D341Med (cell line): ENCODE measurements at regions not wholly inside any gene's neighbourhood (a gene's known extent, or its start where the extent isn't known, plus 50 kb on each side); places are given as distances from the start of the nearest gene placed in this dataset.

Experiments
- DNase-seq: peaks from one replicate; pipeline ENCODE4 v3.0.0; 2012; ENCODE audit warnings: low spot score

DNA sequence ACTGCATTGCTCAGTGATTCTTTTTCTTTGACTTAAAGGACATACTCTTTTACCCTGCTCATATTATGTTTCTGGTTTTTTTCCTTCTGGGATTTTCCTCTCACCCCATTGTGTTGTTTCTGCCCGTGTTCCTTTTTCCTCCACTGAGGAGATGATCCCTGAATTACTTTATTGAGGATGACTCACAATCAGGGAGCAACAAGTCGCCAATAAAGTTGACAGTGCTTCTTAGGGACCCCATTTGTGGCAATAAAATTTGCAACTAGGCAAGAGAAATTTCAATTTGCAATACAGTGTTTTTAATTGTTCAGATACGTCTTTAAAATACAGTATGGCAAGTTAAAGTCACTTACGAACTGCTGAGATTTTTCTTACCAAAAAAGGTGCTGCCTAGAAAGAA, 217.9 kb downstream of the SOX4 start:
- no peak for DNase-seq

DNA sequence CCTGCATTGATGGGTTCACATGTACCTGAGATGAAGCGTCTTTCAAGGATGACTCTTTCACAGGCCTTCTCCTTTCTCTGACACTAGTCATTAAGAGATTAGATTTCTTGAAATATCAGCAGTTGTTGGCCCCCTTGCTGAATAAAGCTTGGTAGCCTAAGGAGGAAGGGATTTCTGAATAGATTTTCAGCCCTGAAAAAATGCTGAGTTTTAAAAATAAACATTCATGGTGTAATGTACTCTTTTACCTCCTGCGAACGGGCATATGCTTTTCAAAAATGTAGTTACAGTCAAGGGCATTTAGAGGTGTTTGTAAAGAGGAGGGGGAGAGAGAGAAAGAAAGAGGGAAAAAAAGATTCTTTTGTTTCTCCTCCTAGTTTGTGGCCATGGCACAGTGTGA, 222.7 kb downstream of the SOX4 start:
- no peak for DNase-seq

DNA sequence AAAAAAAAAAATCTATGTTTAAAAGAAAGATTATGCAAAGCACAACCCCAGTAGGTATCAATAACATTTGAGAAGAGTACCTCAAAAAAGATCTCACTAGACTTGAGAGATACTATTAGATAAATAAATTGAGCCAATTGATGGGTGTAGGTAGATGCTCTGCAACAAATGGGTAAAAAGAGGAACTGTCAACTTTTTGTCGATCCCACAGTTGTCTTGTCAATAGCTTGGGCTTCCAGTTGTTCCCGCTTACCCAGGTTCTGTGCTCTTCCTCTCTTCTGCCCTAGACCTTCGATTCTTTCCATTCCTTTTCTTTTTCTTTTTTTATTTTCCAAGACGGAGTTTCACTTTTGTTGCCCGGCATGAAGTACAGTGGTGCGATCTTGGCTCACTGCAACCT, 226.9 kb downstream of the SOX4 start:
- DNase-seq, result no peak

DNA sequence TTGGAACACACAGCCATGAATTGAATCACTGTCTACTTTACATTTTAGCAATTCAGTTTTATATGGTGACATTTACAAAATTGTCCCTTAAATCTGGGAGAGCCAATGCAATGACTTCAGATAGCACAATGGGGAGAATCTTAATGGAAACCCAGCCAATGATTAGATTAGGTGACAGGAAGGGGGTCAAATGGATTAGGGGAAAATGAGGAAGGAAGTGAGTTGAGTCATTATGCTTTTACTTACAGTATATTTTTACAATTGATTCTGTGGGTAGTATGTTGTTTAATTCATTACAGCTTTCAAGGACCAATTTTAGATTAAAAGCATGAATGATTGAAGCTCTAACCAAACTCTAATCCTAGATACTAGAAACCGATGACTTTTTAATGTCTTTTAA, 229.8 kb downstream of the SOX4 start:
- no peak for DNase-seq

DNA sequence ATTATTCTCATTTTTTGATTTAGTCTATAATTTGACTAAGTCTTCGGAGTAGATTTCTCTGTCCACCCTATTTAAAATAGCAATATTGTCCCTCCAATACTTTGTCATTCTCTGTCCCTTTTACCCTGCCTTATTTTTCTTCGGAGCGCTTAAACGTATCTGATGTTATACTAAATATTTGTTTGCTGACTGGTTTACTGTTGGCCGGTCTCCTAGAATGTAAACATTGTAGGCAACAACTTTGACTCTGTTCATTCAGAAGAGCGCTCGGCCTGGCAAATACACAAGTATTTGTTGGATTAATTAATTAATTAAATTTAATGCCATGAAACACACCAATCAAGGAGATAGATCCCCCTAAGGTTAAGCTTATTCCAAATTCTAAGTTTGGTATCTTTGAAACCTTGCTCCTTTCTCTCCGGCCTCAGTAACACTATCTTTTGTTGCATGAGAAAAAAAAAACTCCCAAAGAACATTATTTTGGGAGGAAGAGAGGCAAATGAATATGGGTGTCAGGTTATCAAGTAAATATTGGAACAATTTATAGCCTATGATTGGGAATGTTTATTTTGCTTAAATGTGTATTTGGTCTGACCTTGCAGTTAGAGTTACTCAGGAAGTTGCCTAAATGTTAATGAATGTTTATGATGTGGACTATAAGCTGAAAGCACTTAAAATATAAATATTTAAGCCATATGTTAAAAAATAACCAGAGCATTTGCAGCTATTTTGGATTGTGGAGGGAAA, 231.1 kb downstream of the SOX4 start:
- no peak for DNase-seq

DNA sequence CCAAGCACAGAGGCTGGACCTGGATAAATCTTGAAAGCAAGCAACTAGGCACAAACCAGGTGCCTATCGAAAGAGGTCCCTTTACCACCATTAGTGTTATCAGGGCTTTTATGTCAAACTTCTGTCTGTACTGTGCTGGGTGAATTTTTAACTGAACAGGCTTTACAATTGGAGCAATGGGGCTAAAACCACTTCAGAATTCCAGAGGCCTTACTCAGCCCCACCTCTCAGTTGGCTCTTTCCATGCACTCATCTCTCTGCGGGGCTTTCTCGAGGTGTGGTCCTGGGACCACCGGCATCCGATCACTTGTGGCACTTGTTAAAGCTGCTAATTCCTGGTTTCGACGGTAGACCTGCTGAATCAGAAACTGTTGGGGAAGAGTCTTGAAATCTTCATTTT, 232.5 kb downstream of the SOX4 start:
- DNase-seq, result no peak

DNA sequence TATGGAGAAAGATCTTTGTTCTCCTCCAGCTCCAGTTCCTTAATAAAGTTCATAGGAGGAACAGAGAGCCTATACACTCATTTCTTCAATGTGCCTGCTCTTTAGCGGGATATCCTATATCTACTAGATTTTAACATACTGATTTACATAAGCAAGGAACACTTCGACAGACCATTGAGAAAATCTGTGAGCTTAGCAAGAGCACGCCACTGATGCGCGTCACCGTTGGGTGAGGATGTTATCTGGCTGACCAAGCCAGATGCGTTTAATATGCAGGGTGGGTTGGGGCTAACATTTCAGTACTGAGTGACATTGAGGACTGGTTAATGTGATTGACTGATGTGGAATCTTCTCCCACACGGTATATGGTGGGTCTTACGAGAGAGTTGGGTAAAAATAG, 233.4 kb downstream of the SOX4 start:
- no peak for DNase-seq

DNA sequence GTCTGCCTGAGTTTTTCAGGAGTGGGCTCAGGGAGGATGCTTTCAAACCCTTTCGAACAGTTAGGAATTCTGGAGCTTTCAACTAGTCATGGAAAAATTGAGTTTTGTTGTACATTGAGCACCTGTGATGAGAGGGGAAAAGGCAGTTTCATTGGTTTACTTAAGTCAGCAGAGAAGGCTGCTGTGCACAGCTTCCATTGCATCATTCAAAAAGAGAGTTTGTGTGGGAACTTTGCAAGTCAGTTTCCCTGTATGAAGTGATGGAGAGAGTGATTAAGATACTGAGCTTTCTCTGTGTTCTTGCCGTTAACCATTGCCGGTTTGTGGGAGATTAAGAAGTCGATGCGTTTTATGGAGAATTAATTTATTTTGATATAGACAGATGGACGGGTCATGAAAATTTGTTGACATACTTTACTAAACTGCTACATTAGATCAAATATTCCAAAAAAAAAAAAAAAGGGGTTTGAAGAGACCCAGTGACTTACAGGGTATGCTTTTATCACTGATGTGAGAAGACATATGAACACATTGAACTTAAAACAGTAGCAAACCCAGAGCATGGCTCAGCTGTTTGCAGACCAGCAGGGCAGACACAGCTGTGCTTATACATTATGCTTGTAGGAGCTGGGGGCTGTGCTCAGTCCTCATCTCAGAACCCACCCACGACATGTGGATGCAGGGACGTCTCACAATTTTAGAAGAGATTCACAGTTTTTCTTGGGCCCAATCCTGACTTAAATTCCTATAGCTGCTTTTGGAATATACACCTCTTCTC, 234.1 kb downstream of the SOX4 start:
- DNase-seq, result no peak

DNA sequence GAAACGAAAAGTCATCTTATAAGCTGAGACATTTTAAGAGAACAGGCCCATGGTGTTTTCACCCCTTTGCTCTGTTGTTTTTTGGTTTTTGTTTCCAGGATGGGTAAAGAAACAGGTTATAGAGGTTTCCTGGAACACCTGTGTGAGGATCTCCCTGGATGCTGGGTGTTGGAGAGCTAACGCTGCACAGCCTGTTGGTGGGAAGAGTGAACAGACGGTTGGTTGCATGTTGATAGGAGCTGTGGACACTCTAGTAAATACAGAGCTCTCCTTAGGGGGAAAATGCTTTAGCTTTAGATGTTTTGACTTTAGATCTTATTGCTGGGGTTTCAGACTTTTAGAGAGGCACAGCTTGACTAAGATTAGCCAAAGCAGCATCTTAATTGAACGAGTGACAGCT, 235.2 kb downstream of the SOX4 start:
- no peak for DNase-seq

DNA sequence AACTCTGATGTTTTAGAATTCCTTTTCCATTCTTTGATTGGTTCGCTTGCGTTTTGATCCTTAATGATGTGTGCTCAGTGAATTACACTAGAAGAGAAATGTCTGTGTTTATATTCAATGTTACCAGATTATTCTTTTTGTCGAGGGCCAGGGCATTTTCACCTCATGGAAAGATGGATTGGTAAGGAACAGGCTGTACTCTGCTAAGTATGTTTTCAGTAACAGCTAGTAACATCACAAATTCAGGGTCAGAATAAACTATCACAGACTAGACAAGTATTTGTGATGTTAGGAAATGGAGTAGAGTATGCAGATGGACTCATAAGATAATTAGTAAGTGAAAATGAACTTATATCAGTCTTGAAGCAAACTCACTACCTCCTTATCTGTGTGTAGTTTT, 235.6 kb downstream of the SOX4 start:
- no peak for DNase-seq

DNA sequence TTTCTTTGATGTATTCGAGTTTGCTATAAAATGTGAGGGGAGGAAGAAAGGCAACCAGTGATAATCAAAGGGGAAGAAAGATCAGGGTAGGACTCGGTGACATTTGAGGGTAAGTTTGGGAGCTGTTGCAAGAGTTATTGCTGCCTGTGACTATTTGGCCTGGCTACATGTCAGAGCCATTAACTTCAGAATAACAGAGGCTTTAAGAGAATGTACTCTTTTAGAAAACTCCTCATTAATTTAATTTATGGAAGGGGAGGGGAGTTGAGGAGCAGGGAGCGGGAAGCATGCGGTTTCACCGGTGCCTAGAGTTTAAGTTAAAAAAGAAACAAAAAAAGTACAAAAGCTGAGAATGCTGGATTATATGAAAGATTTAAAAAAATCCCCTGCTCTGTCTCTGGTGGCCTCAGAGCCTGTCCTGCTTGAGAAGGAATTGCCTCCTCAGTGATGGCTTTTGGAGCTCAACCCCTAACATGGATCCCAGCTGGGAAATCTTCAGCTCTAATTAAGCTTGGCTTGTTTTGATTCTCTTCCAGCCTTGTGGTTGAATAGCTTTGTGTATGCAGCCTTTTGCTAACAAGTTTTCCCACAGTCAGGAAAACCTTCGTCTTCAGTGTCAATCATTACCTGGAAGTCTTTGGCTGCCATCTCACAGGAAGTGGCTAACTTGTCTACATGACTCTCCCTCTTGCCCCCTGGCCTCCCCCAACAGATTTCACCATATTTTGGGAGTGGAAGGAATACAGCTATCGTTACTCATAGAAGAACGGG, 238.2 kb downstream of the SOX4 start:
- DNase-seq, result no peak

DNA sequence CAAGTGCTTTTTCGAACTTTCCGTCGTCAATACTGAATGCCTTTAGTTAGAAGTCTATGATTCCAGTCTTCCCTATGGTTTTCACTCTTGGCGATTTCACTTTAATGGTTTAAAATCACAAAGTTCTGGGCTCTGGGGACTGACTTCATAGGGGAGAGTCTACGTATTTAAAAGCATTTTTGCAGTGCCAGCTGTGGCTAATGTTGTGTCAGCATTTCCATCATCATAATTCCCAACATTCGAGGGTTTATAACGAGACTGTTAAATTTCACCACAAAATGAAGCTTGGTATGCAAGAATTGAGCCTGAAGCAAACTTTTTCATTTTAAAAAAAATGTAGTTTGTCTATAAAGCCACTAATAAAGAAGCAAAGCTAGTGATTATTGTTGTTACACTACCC, 242.7 kb downstream of the SOX4 start:
- no peak for DNase-seq

DNA sequence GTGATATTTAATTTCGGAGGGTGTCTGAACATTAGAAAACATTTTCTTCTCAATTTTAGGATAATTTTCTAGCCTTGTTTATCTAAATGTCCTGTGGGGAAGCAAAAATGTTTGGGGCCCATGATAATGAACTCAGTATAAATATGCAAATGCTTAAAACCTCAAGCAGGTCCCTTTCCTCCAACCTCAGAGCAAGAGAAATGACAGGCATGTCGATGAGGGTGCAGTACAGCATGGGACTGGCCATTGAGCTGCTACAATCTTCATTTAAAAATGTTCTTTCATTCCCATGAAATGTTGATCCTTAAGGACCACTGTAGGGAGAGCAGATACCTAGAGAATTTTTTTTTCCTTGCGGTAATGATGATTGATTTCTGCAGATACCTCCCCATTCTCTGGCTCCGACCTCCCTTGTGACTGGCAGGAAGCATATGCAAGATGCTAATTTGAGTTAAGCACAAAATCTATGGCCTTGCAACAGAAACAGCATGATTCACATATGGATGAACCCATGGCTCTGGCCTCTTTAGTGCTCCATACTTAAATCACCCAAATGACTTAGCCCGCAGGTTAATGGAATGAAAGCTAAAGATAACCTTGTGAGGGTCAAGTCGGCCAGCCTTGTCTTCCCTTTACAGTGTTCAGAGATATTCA, 243.3 kb downstream of the SOX4 start:
- DNase-seq, result no peak

DNA sequence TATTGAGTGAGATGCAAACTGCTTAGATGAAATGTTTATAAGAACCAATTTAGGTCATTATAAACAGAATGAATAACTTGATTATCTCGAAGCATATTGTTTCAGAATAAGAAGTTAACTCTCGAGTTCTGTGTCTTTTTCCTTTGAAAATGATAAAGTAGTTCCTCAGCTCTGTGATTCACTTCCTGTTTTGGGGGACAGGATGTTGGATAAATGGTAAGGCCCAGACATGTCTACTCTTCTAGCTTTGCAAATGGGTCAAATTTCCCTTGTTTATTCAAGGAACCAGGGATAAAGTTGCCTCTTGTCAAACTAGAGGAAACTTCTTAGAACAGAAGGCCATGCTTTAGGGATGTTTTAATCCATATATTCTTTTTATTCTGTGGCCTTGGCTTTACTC, 246.9 kb downstream of the SOX4 start:
- no peak for DNase-seq

DNA sequence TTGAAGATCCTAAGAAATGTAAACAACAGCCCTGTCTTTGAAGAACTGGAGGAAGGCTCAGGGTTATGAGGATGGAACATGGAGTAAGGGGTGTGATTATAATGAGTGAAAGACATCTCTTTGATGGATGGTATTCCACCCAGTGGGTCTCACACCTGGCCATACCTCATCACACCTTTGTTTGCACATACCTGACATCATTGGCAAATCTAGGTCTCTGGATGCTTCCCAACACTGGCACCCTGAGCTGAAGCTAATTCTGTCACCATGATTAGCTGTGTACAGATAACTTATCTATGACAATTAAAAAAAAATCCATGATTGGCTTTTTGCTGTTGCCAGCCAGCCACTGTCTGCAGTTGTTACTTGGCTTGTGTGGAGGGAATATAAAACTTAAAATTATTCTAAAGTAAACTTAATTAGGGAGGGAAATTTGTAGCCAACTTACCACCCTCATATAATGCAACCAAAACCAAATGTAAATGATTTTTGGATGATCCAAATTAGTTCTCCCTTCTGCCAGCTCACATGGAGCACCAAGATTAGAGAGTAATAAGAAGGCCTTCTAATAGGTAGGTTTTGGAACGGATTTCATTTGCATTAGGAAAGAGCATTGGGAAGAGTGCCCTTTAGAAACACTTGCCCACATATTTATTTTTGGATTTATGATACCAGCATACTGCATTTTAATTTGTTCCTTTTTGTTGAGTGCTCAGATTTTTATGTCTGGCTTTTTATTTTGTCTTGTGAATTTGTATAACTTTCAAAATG, 249.5 kb downstream of the SOX4 start:
- DNase-seq, result no peak

DNA sequence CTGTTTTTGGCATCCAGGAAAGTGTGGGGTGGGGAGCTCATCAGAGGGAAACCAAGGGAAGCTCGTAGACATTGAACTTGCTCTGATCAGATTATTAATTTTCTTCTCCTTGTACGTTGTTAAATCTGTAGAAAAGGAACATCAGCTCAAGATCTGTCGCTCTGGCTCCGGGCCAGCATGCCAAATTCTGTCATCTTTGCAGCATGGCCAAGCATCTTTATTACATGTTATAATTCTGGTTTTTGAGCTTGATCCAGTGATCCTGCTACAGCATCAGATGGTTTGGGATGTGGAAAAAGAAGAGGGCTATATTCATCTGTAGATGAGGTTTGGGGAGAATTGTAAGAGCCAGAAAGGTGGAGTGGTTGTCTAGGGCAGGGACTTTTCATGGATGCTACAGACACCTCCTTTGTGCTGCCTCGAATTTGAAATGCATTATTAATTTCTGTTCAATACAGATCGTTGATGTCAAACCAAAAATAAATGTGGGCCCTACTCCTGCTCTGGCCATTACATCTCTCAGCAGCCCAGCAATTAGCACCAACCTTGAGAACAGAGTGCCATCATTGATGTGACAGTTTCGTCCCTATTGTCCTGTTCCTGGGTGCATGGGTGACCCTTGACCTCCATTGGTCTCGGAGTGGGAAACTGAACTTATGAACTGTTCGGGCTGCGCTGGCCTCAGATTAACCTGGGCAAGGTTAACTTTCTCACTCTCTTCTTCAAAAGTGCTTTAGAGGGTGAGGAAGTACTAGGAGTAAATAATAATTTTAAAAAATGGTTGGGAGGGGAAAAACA, 250.8 kb downstream of the SOX4 start:
- DNase-seq, result no peak

DNA sequence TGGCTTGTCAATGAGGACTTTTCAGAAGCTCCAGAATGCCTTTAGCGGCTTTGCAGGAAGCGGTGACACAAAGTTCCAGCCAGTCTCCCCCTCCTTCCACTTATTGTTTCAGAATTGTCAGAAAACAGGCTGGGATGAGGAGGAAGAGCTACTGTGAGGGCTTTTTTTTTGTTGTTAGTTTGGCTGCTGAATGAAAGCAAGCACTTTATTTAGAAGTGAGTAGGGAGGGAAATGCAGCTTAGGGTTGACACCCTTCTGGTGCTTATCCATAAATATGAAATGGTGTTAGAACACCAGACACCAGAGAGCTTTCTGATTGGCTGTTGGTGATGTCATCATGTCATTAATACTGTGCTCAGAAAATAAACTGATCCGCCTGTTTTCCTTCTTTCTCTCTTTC, 251.5 kb downstream of the SOX4 start:
- no peak for DNase-seq

DNA sequence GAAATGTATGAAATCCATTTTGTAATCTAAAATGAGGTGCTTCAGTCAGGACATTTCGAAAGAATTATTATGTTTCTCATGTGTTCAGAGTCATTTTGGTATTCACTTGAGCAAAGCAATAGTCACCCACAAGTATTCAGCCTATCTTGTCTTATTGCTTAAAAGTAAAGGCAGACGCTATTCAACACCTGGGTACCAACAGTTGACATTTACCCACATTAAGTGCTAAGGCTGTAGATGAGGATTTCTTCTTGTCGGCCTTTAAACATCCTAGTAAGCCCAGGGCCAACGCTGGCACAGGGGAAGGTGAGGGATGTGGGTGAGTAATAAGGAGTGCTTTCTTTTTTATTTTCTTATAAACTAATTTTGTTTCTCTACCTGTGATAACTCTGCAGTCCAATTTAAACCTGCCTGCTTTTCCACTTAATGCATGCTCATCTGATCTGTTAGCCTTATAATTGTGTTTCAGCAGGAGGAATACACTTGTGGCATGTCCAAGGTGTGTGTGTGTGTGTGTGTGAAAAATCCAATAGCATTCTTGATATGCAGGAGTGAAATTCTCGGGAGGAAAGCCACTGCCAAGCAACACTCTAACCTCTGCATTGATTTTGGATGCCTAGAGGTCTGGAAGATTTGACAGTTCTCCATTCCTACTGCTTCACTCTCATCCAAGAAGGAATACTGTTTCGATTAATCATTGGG, 252.0 kb downstream of the SOX4 start:
- DNase-seq, result no peak

DNA sequence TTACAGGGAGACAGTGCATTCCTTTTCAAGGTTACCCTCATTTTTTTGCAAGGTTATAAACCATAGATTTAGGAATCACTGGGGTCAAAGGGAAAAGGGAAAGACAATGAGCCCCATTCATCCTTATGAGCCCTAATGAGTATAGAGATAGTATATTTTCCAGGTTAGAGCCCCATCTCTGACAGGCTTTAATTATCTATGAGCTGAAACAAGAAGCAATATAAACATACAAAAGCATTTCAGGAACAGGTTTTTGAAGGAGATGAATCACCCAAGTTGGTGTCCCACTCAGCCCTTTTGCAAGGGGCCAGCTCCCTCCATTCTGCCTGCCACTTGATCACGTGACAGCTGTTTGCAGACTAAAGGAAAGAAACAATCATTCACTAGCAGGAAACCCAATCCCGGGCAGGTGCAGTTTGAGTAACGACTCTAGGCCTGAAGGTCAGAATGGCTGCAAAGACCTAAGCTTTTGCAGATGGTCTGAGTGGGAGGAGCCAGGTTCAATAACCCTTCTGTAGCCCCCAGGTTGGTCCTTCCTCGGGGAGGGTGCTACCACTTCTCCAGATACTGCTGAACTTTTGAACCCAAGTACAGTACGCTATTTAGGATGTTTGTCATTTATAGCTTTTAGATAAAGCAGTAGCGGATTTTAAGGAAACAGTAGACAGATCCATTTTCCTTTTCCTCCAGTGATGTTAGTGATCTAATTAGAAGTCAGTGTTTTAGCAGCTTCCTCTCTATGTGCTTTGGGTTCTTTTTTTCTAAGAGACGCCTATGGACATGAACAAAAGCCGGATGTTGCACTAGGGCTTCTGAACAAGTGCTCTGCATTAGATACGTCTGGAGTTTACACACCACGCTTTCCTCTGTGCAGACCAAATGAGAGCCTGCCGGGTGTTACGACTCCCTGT, 253.2 kb downstream of the SOX4 start:
- no peak for DNase-seq
